ENCODE measurements at regions not wholly inside any gene's neighbourhood (a gene's known extent, or its start where the extent isn't known, plus 50 kb on each side); places are given as distances from the start of the nearest gene placed in this dataset.

GRCh38 chr3:24843955-24844354, 349.3 kb upstream of the THRB start:
- TF ChIP-seq CTCF (conservative IDR thresholded peaks at IDR 0.05 in 1 of 2, IDR thresholded peaks at IDR 0.05 in 1 of 2; ENCODE audit: extremely low read depth in 1 of 2, insufficient read depth in 1 of 2, low read depth in 1 of 2, low read length in 2 of 2) (no peak), EZH2 (IDR thresholded peaks at IDR 0.05; ENCODE audit: borderline replicate concordance, low read length) (no peak)

Measured in mammary epithelial cell (primary cell).